Neural progenitor cell (in vitro differentiated cells): ENCODE measurements at regions not wholly inside any gene's neighbourhood (a gene's known extent, or its start where the extent isn't known, plus 50 kb on each side); places are given as distances from the start of the nearest gene placed in this dataset.
A peak's percentile ranks its signal among the peaks of the same experiment; 100 is the strongest.

Source experiments
- DNase-seq: peaks from one replicate; pipeline ENCODE4 v3.0.0-alpha.2; 2016; ENCODE audit warnings: low spot score
- H2AFZ ChIP-seq: fragments of 200-600 bp; sonication (generic); replicated peaks from 2 replicates; pipeline ENCODE4 v1.6.1; 2016; ENCODE audit warnings: antibody characterized with exemption
- H3F3A ChIP-seq: fragments of 200-600 bp; sonication (generic); 2 replicates; pipeline ENCODE4 v1.6.1; 2016; ENCODE audit warnings: antibody characterized with exemption, low read depth
- H3K27ac ChIP-seq: fragments of 200-600 bp; sonication (generic); 2 replicates; pipeline ENCODE4 v1.5.1; 2016; ENCODE audit warnings: mild to moderate bottlenecking
- H3K27me3 ChIP-seq: fragments of 200-600 bp; sonication (generic); 2 replicates; pipeline ENCODE4 v1.6.1; 2016; ENCODE audit warnings: mild to moderate bottlenecking, moderate library complexity
- H3K36me3 ChIP-seq: fragments of 200-600 bp; sonication (generic); 2 replicates; pipeline ENCODE4 v1.5.1; 2016
- H3K4me1 ChIP-seq: fragments of 200-600 bp; sonication (generic); 2 replicates; pipeline ENCODE4 v1.6.1; 2016; ENCODE audit warnings: mixed run types
- H3K4me2 ChIP-seq: fragments of 200-600 bp; sonication (generic); 2 replicates; pipeline ENCODE4 v1.6.1; 2016
- H3K4me3 ChIP-seq: fragments of 200-600 bp; sonication (generic); 2 replicates; pipeline ENCODE4 v1.5.1; 2016
- H3K79me2 ChIP-seq: fragments of 200-600 bp; sonication (generic); 2 replicates; pipeline ENCODE4 v1.6.1; 2016; ENCODE audit warnings: low read depth
- H3K9ac ChIP-seq: fragments of 200-600 bp; sonication (generic); 2 replicates; pipeline ENCODE4 v1.6.1; 2016
- H3K9me3 ChIP-seq: fragments of 200-600 bp; sonication (generic); 2 replicates; pipeline ENCODE4 v1.5.1; 2016; ENCODE audit warnings: low read depth
- H4K20me1 ChIP-seq: fragments of 200-600 bp; sonication (generic); 2 replicates; pipeline ENCODE4 v1.6.1; 2016; ENCODE audit warnings: low read depth
- H3K27ac Mint-ChIP-seq: 3 replicates; pipeline ENCODE4 v1.8.0; 2021; ENCODE audit warnings: mixed read lengths
- H3K27me3 Mint-ChIP-seq: 2 replicates; pipeline ENCODE4 v1.8.0; 2022; ENCODE audit warnings: low read depth, mild to moderate bottlenecking, inconsistent platforms, moderate library complexity, mixed read lengths; ENCODE audit not compliant: insufficient read depth
- H3K36me3 Mint-ChIP-seq: 3 replicates; pipeline ENCODE4 v1.8.0; 2021; ENCODE audit warnings: mixed read lengths
- H3K4me1 Mint-ChIP-seq: 3 replicates; pipeline ENCODE4 v1.8.0; 2021; ENCODE audit warnings: mixed read lengths
- H3K4me3 Mint-ChIP-seq: 3 replicates; pipeline ENCODE4 v1.8.0; 2021; ENCODE audit warnings: mild to moderate bottlenecking, moderate library complexity, mixed read lengths
- H3K9me3 Mint-ChIP-seq: 3 replicates; pipeline ENCODE4 v1.8.0; 2020; ENCODE audit warnings: mixed read lengths
- CTCF ChIP-seq: fragments of 200-600 bp; sonication (generic); IDR thresholded peaks from 2 replicates; pipeline ENCODE4 v1.5.1; 2017; ENCODE audit warnings: antibody characterized with exemption, mild to moderate bottlenecking
- EZH2 ChIP-seq: fragments of 200-600 bp; sonication (generic); IDR thresholded peaks from 2 replicates; pipeline ENCODE4 v1.6.1; 2017; ENCODE audit warnings: antibody characterized with exemption, mild to moderate bottlenecking, moderate library complexity
- EZH2phosphoT487 ChIP-seq: fragments of 200-600 bp; sonication (generic); IDR thresholded peaks from 2 replicates; pipeline ENCODE4 v1.6.1; 2017; ENCODE audit warnings: antibody characterized with exemption

- no peaks in the 10 kb centered on the region for H3K36me3 ChIP-seq
- no peak overlapping the region for H2AFZ ChIP-seq
- H3F3A ChIP-seq, result no peaks in the 10 kb centered on the region
- peaks cover 9% of the 10 kb centered on the region for H3K4me1 ChIP-seq
- no peaks in the 10 kb centered on the region for H3K79me2 ChIP-seq
- H3K27ac ChIP-seq, result no peak overlapping the region
- no peaks in the 10 kb centered on the region for H3K9me3 ChIP-seq
- H3K4me3 Mint-ChIP-seq, result no peak overlapping the region
- no peaks in the 10 kb centered on the region for H4K20me1 ChIP-seq
- TF ChIP-seq CTCF, result no peak
- TF ChIP-seq EZH2phosphoT487, result no peak
- no peak for TF ChIP-seq EZH2
- no peaks in the 10 kb centered on the region for H3K36me3 Mint-ChIP-seq
- peaks cover 8% of the 10 kb centered on the region for H3K9me3 Mint-ChIP-seq
- H3K27ac Mint-ChIP-seq, result peak overlapping the region; percentile 34
- H3K27me3 Mint-ChIP-seq, result no peaks in the 10 kb centered on the region
- DNase-seq, result no peak
- no peaks in the 10 kb centered on the region for H3K27me3 ChIP-seq
- no peak overlapping the region for H3K9ac ChIP-seq
- no peak overlapping the region for H3K4me3 ChIP-seq
- H3K4me1 Mint-ChIP-seq, result peaks cover 8% of the 10 kb centered on the region
- H3K4me2 ChIP-seq, result no peak overlapping the region
Observed at GRCh38 chr9:107148216-107148615, 134.9 kb upstream of the RAD23B start.

- H3K79me2 ChIP-seq, result no peaks in the 10 kb centered on the region
- no peaks in the 10 kb centered on the region for H4K20me1 ChIP-seq
- peaks cover 4% of the 10 kb centered on the region for H3K4me1 Mint-ChIP-seq
- H3K4me2 ChIP-seq, result no peak overlapping the region
- H2AFZ ChIP-seq, result no peak overlapping the region
- no peak for DNase-seq
- no peaks in the 10 kb centered on the region for H3K27me3 ChIP-seq
- no peak overlapping the region for H3K9ac ChIP-seq
- no peak overlapping the region for H3K4me3 ChIP-seq
- no peaks in the 10 kb centered on the region for H3K36me3 Mint-ChIP-seq
- H3F3A ChIP-seq, result no peaks in the 10 kb centered on the region
- no peaks in the 10 kb centered on the region for H3K9me3 ChIP-seq
- H3K9me3 Mint-ChIP-seq, result peaks cover 8% of the 10 kb centered on the region
- H3K36me3 ChIP-seq, result no peaks in the 10 kb centered on the region
- H3K27me3 Mint-ChIP-seq, result no peaks in the 10 kb centered on the region
- peaks cover 15% of the 10 kb centered on the region for H3K4me1 ChIP-seq
- TF ChIP-seq EZH2 (no peak), CTCF (no peak), EZH2phosphoT487 (no peak)
- no peak overlapping the region for H3K27ac ChIP-seq
- H3K4me3 Mint-ChIP-seq, result no peak overlapping the region
- no peak overlapping the region for H3K27ac Mint-ChIP-seq
Observed at GRCh38 chr9:107149756-107150155, 133.3 kb upstream of the RAD23B start.

- no peak overlapping the region for H3K4me2 ChIP-seq
- no peak overlapping the region for H3K27ac ChIP-seq
- TF ChIP-seq CTCF (no peak), EZH2phosphoT487 (no peak), EZH2 (no peak)
Observed at GRCh38 chr9:107153336-107153735, 129.7 kb upstream of the RAD23B start.

More at GRCh38 chr9:107153336-107153735, 129.7 kb upstream of the RAD23B start:
- Histone ChIP-seq H3K27me3 (no peaks in the 10 kb centered on the region), H4K20me1 (no peaks in the 10 kb centered on the region), H3F3A (no peaks in the 10 kb centered on the region), H3K4me3 (no peak overlapping the region), H3K79me2 (no peaks in the 10 kb centered on the region), H2AFZ (no peak overlapping the region), H3K9me3 (no peaks in the 10 kb centered on the region), H3K9ac (no peak overlapping the region), H3K4me1 (peaks cover 9% of the 10 kb centered on the region), H3K36me3 (no peaks in the 10 kb centered on the region)
- Mint-ChIP-seq H3K27ac (no peak overlapping the region), H3K4me3 (no peak overlapping the region), H3K27me3 (no peaks in the 10 kb centered on the region), H3K4me1 (no peaks in the 10 kb centered on the region), H3K36me3 (no peaks in the 10 kb centered on the region), H3K9me3 (peaks cover 8% of the 10 kb centered on the region)
- DNase-seq, result no peak
